ENCODE measurements at regions not wholly inside any gene's neighbourhood (a gene's known extent, or its start where the extent isn't known, plus 50 kb on each side); places are given as distances from the start of the nearest gene placed in this dataset.

DNA sequence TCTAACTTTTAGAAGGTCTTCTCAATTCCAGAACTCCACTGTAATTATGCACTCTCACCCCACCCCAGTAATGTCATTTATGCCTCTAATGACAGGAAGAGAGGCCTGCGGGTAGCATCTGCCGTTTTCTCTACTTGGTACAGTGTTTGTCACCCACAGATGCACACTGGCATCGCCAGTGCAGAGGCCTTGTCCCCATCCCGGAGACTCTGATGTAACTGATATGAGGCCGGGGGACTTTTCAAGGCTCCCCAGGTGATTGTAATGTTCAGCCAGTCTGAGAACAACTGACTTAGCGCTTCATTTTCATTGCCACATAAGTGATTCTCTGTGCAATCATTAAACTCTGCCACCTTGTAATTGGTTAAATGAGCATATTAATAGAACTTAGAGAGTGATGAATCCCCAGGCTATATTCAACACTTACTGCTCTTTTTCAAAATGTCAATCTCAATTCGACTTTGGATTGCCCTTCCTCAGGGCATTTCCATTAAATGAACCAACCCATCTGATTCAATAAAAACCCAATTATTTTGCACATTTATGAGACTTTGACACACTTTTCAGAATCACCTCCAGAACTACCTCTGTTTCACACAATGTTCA, 113.2 kb downstream of the HERPUD2 start:
- no peak for ATAC-seq (replicated peaks)

DNA sequence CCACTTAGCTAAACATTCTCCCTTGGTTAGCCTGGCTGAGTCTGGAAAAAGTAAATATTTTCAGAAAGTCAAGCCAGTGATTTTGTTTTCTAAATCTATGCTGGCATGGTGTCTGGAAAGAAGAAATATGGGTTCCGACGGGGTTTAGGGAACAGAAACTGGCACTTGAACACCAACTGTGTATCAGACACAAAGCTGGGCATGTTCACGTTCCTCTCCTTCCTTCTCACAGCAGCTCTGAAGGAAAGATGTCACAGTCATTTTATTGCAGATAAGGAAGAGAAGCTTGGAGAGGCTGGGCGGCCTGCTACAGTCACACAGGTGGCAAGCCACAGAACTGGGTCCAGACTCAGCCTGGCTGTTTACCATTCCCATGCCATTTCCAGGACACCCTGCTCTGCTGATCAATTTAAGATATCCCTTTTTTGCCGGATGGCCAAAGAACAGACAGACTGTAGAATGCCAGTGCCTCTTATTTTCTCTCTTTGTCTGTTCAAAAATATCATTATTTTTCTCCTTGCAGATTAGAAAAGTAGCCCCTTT, 118.8 kb downstream of the HERPUD2 start:
- no peak for ATAC-seq (replicated peaks)
- Mint-ChIP-seq H3K4me1 (peaks cover 8% of the 10 kb centered on the region in 2 donors), H3K27me3 (no peaks in the 10 kb centered on the region), H3K27ac (no peak overlapping the region), H3K9me3 (peaks cover 0 to 4% of the 10 kb centered on the region in 2 donors), H3K4me3 (no peak overlapping the region), H3K36me3 (no peaks in the 10 kb centered on the region)
- no peak for DNase-seq

More for the DNA sequence above, 113.2 kb downstream of the HERPUD2 start:
- no peak overlapping the region for H3K4me3 Mint-ChIP-seq
- no peaks in the 10 kb centered on the region for H3K36me3 Mint-ChIP-seq
- no peaks in the 10 kb centered on the region for H3K4me1 Mint-ChIP-seq
- peaks cover 8 to 18% of the 10 kb centered on the region in 2 donors for H3K27me3 Mint-ChIP-seq
- no peak for DNase-seq
- peaks cover 0 to 2% of the 10 kb centered on the region in 2 donors for H3K9me3 Mint-ChIP-seq
- H3K27ac Mint-ChIP-seq, result no peak overlapping the region

- peaks cover 12 to 18% of the 10 kb centered on the region in 2 donors for H3K4me1 Mint-ChIP-seq
- DNase-seq, result no peak
- H3K36me3 Mint-ChIP-seq, result no peaks in the 10 kb centered on the region
- H3K4me3 Mint-ChIP-seq, result peak overlapping the region in 1 of 2 donors; percentile 37
- H3K27me3 Mint-ChIP-seq, result no peaks in the 10 kb centered on the region
- H3K9me3 Mint-ChIP-seq, result peaks cover 0 to 3% of the 10 kb centered on the region in 2 donors
- ATAC-seq (replicated peaks), result peak; percentile 77 to 85
- no peak overlapping the region for H3K27ac Mint-ChIP-seq
Measured at GRCh38 chr7:35571611-35572240, 123.2 kb downstream of the HERPUD2 start.

- Mint-ChIP-seq H3K27me3 (no peaks in the 10 kb centered on the region), H3K27ac (no peak overlapping the region), H3K4me1 (peaks cover 10 to 18% of the 10 kb centered on the region in 2 donors), H3K36me3 (no peaks in the 10 kb centered on the region), H3K9me3 (no peaks in the 10 kb centered on the region), H3K4me3 (no peak overlapping the region)
- DNase-seq (no peak), ATAC-seq (replicated peaks) (no peak)
Measured at GRCh38 chr7:35570937-35571336, 124.0 kb downstream of the HERPUD2 start.

DNA sequence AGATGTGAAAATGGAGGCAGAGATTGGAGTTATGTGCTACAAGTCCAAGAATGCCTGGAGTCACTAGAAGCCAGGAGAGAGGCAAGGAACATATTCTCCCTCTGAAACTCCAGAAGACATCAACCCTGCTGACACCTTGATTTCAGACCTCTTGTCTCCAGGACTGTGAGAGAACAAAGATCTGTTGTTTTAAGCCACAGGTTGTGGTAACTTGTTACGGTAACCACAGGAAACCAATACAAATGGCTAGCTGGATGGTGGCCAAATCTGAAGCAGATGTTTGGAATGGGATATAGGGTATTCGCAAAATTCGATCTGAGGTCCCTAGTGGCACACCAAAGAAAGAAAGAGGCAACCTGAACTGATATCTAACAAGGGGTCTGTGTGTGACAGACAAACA, 129.0 kb downstream of the HERPUD2 start:
- Mint-ChIP-seq H3K4me1 (peaks cover 2 to 10% of the 10 kb centered on the region in 2 donors), H3K36me3 (no peaks in the 10 kb centered on the region), H3K27ac (no peak overlapping the region), H3K9me3 (no peaks in the 10 kb centered on the region), H3K4me3 (no peak overlapping the region), H3K27me3 (peaks cover 10 to 21% of the 10 kb centered on the region in 2 donors)
- ATAC-seq (replicated peaks) (no peak), DNase-seq (no peak)

GRCh38 chr7:35558841-35559240, 136.1 kb downstream of the HERPUD2 start:
- ATAC-seq (replicated peaks) (no peak), DNase-seq (no peak)
- no peak overlapping the region for H3K4me3 Mint-ChIP-seq
- no peak overlapping the region for H3K27ac Mint-ChIP-seq
- no peaks in the 10 kb centered on the region for H3K9me3 Mint-ChIP-seq
- H3K36me3 Mint-ChIP-seq, result peaks cover 0 to 3% of the 10 kb centered on the region in 2 donors
- H3K27me3 Mint-ChIP-seq, result peaks cover 16 to 24% of the 10 kb centered on the region in 2 donors
- peaks cover 0 to 7% of the 10 kb centered on the region in 2 donors for H3K4me1 Mint-ChIP-seq

DNA sequence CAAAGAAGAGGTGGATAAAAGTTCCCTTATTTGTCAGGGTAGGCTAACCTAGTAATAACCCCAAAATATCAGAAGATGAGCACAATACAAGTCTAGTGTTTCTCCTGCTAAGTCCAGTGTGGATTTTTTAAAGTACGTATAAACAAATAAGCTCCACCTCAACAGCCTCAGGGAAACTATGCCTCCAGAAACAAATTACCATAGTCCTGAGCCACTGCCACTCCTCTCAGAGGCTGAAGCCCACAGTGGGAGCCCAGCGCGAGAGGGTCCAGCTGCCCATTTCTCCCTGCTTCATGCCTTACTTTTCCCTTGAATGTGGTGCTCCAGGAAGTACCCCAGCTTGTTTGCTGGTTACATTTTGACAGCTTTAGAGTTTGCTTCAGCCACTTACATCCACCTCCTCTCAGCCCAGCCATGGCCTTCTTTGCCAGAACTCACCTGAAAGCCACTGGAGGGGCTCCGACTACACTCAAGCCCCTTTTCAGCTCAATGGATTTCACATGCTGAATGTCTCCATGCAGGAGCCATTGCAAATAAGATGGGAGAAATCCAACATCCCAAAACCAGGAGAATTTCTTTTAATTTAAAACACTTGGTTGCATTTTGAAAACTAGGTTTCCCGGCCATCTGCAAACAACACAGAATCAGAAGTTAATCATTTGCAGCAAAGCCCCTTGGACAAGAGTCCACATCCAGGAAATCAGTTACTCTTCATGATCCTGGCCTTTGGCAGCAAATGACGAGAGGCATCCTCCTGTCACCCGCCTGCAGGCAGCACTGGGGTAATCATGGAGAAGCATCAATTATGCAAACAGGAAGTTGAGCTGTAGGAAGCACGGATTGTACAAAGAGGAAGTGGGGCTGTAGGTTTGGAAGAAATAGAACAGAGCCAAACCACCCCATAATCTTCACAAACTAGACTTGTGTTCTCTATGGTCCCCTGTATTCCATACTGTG, 138.1 kb downstream of the HERPUD2 start:
- Mint-ChIP-seq H3K9me3 (no peaks in the 10 kb centered on the region), H3K4me1 (peaks cover 0 to 7% of the 10 kb centered on the region in 2 donors), H3K4me3 (no peak overlapping the region), H3K27me3 (peaks cover 20 to 22% of the 10 kb centered on the region in 2 donors), H3K36me3 (peaks cover 0 to 3% of the 10 kb centered on the region in 2 donors), H3K27ac (no peak overlapping the region)
- DNase-seq, result no peak
- peak in 1 of 2 donors; percentile 45 for ATAC-seq (replicated peaks)

GRCh38 chr7:35555934-35556333, 139.0 kb downstream of the HERPUD2 start:
- DNase-seq, result no peak
- Mint-ChIP-seq H3K4me3 (no peak overlapping the region), H3K27ac (no peak overlapping the region), H3K36me3 (peaks cover 0 to 3% of the 10 kb centered on the region in 2 donors), H3K4me1 (peaks cover 0 to 7% of the 10 kb centered on the region in 2 donors), H3K9me3 (no peaks in the 10 kb centered on the region), H3K27me3 (peaks cover 12 to 19% of the 10 kb centered on the region in 2 donors)
- no peak for ATAC-seq (replicated peaks)

GRCh38 chr7:35555386-35555785, 139.5 kb downstream of the HERPUD2 start:
- ATAC-seq (replicated peaks) (no peak), DNase-seq (no peak)
- Mint-ChIP-seq H3K27ac (no peak overlapping the region), H3K27me3 (peaks cover 9 to 16% of the 10 kb centered on the region in 2 donors), H3K9me3 (no peaks in the 10 kb centered on the region), H3K36me3 (peaks cover 0 to 3% of the 10 kb centered on the region in 2 donors), H3K4me1 (peaks cover 0 to 7% of the 10 kb centered on the region in 2 donors), H3K4me3 (no peak overlapping the region)

DNA sequence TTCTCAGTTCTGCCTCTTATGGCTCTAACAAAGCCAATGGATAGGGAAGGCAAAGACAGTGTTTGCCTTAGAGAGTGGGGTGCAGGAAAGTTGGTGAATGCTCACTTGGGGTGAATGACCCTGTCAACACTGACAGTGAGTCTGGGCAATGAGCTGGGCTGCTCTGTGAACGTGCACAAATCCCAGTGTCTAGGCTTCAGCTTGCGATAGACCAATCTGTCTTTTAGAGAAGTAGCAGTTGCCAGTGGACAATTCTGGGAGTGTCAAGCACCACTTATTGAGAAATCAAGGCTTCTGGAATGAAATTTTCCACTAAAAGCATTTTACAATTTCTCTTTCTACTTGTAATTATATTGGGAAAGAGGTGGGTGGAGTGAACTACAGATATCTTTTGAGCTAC, 141.4 kb downstream of the HERPUD2 start:
- Mint-ChIP-seq H3K9me3 (no peaks in the 10 kb centered on the region), H3K27ac (no peak overlapping the region), H3K36me3 (peaks cover 0 to 3% of the 10 kb centered on the region in 2 donors), H3K4me3 (no peak overlapping the region), H3K27me3 (peaks cover 9 to 23% of the 10 kb centered on the region in 2 donors), H3K4me1 (peaks cover 0 to 7% of the 10 kb centered on the region in 2 donors)
- ATAC-seq (replicated peaks) (no peak), DNase-seq (no peak)

- DNase-seq (no peak), ATAC-seq (replicated peaks) (no peak)
- Mint-ChIP-seq H3K9me3 (no peaks in the 10 kb centered on the region), H3K27me3 (peaks cover 9 to 23% of the 10 kb centered on the region in 2 donors), H3K4me1 (peaks cover 0 to 4% of the 10 kb centered on the region in 2 donors), H3K36me3 (no peaks in the 10 kb centered on the region), H3K27ac (no peak overlapping the region), H3K4me3 (no peak overlapping the region)
Measured at GRCh38 chr7:35552691-35553090, 142.2 kb downstream of the HERPUD2 start.

GRCh38 chr7:35551321-35552081, 143.4 kb downstream of the HERPUD2 start:
- H3K4me3 Mint-ChIP-seq, result no peak overlapping the region
- H3K36me3 Mint-ChIP-seq, result no peaks in the 10 kb centered on the region
- ATAC-seq (replicated peaks), result no peak
- H3K9me3 Mint-ChIP-seq, result no peaks in the 10 kb centered on the region
- H3K4me1 Mint-ChIP-seq, result no peaks in the 10 kb centered on the region
- H3K27me3 Mint-ChIP-seq, result peaks cover 9 to 23% of the 10 kb centered on the region in 2 donors
- no peak overlapping the region for H3K27ac Mint-ChIP-seq
- DNase-seq, result no peak

DNA sequence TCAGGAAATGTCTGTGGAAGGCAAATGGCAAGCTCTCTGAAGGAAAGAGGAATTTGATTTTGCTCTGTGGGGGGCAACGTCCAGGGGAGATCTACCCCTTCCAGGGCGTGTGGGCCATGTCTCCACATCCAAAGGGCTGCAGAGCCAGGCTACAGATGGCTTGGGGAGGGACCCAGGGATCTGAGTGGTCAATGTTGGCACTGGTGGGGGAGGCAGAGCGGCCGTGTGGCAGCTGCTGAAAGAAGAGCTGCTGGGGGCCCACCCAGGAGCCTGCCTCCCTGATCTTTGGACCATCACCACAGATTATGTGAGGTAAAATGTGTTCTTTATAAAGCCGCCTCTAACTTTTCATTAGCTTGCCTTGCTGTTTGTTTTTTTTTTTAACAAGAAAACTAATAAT, 144.1 kb downstream of the HERPUD2 start:
- peaks cover 9 to 23% of the 10 kb centered on the region in 2 donors for H3K27me3 Mint-ChIP-seq
- no peak overlapping the region for H3K4me3 Mint-ChIP-seq
- no peaks in the 10 kb centered on the region for H3K36me3 Mint-ChIP-seq
- no peak overlapping the region for H3K27ac Mint-ChIP-seq
- DNase-seq, result no peak
- no peaks in the 10 kb centered on the region for H3K4me1 Mint-ChIP-seq
- ATAC-seq (replicated peaks), result no peak
- H3K9me3 Mint-ChIP-seq, result no peaks in the 10 kb centered on the region
